Glutamatergic neuron (in vitro differentiated cells): ENCODE measurements at regions not wholly inside any gene's neighbourhood (a gene's known extent, or its start where the extent isn't known, plus 50 kb on each side); places are given as distances from the start of the nearest gene placed in this dataset.

Experiments used
- DNase-seq: peaks from one replicate; pipeline ENCODE4 v3.0.0; 2022
- H3K27ac Mint-ChIP-seq: one replicate; pipeline ENCODE4 v1.8.0; 2020; ENCODE audit warnings: mild to moderate bottlenecking, mixed read lengths, inconsistent platforms; ENCODE audit not compliant: unreplicated experiment
- H3K27me3 Mint-ChIP-seq: one replicate; pipeline ENCODE4 v1.8.0; 2020; ENCODE audit warnings: mild to moderate bottlenecking, moderate library complexity, mixed read lengths, inconsistent platforms; ENCODE audit not compliant: unreplicated experiment
- H3K36me3 Mint-ChIP-seq: one replicate; pipeline ENCODE4 v1.8.0; 2020; ENCODE audit warnings: mild to moderate bottlenecking, mixed read lengths, inconsistent platforms; ENCODE audit not compliant: unreplicated experiment
- H3K4me1 Mint-ChIP-seq: one replicate; pipeline ENCODE4 v1.8.0; 2020; ENCODE audit warnings: mild to moderate bottlenecking, low read depth, mixed read lengths, inconsistent platforms; ENCODE audit not compliant: unreplicated experiment
- H3K4me3 Mint-ChIP-seq: one replicate; pipeline ENCODE4 v1.8.0; 2020; ENCODE audit warnings: mild to moderate bottlenecking, mixed read lengths, inconsistent platforms; ENCODE audit not compliant: unreplicated experiment
- H3K9me3 Mint-ChIP-seq: one replicate; pipeline ENCODE4 v1.8.0; 2020; ENCODE audit warnings: mild to moderate bottlenecking, moderate library complexity, mixed read lengths, inconsistent platforms; ENCODE audit not compliant: unreplicated experiment
- TF ChIP-seq, protein P1 (sequence below): fragments of 200-600 bp; sonication (generic); IDR thresholded peaks from one replicate; pipeline ENCODE4 v1.5.0; 2021; ENCODE audit not compliant: partially characterized antibody, unreplicated experiment

- no peaks in the 10 kb centered on the region for H3K27me3 Mint-ChIP-seq
- no peak overlapping the region for H3K27ac Mint-ChIP-seq
- H3K9me3 Mint-ChIP-seq, result no peaks in the 10 kb centered on the region
Measured at GRCh38 chr18:34640276-34640675, 69.8 kb upstream of the DTNA start.

GRCh38 chr18:34643989-34644388 is 66.1 kb upstream of the DTNA start:
- TF ChIP-seq, protein P1, sequence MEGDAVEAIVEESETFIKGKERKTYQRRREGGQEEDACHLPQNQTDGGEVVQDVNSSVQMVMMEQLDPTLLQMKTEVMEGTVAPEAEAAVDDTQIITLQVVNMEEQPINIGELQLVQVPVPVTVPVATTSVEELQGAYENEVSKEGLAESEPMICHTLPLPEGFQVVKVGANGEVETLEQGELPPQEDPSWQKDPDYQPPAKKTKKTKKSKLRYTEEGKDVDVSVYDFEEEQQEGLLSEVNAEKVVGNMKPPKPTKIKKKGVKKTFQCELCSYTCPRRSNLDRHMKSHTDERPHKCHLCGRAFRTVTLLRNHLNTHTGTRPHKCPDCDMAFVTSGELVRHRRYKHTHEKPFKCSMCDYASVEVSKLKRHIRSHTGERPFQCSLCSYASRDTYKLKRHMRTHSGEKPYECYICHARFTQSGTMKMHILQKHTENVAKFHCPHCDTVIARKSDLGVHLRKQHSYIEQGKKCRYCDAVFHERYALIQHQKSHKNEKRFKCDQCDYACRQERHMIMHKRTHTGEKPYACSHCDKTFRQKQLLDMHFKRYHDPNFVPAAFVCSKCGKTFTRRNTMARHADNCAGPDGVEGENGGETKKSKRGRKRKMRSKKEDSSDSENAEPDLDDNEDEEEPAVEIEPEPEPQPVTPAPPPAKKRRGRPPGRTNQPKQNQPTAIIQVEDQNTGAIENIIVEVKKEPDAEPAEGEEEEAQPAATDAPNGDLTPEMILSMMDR, result no peak
- Mint-ChIP-seq H3K27ac (no peak overlapping the region), H3K36me3 (no peaks in the 10 kb centered on the region), H3K9me3 (peaks cover under 1% of the 10 kb centered on the region), H3K4me1 (no peaks in the 10 kb centered on the region), H3K27me3 (no peaks in the 10 kb centered on the region), H3K4me3 (no peak overlapping the region)
- DNase-seq, result no peak

More at GRCh38 chr18:34640276-34640675, 69.8 kb upstream of the DTNA start:
- no peak for DNase-seq
- TF ChIP-seq, protein P1, result no peak
- H3K36me3 Mint-ChIP-seq, result no peaks in the 10 kb centered on the region
- no peaks in the 10 kb centered on the region for H3K4me1 Mint-ChIP-seq
- no peak overlapping the region for H3K4me3 Mint-ChIP-seq

- Mint-ChIP-seq H3K4me3 (no peak overlapping the region), H3K36me3 (no peaks in the 10 kb centered on the region), H3K9me3 (peaks cover 2% of the 10 kb centered on the region), H3K27me3 (no peaks in the 10 kb centered on the region), H3K27ac (no peak overlapping the region), H3K4me1 (no peaks in the 10 kb centered on the region)
- TF ChIP-seq, protein P1, result no peak
- DNase-seq, result no peak
Measured at GRCh38 chr18:34647251-34647650, 62.8 kb upstream of the DTNA start.

GRCh38 chr18:34648269-34648985 is 61.7 kb upstream of the DTNA start:
- TF ChIP-seq, protein P1, result no peak

DNA sequence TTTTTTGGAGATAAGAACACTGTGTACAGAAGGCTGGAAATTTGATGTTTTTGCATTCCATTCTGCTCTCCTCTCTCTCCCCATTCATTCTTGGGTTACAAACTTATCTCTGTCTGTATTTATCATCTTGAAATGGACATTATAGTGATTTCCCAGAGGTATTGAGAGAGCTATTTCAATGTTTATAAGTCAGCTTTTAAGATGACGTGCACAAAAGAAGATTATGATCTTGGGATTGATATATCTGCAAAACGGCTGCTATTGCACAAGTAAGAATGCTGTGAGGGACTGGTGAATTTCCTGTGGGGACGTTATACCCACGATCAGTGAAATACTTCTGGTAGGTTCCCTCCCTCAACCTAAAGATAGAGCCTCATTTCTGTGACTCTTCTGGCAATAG is 61.0 kb upstream of the DTNA start:
- Mint-ChIP-seq H3K36me3 (no peaks in the 10 kb centered on the region), H3K9me3 (peaks cover 2% of the 10 kb centered on the region), H3K27ac (no peak overlapping the region), H3K27me3 (no peaks in the 10 kb centered on the region), H3K4me1 (no peaks in the 10 kb centered on the region), H3K4me3 (no peak overlapping the region)
- TF ChIP-seq, protein P1, result no peak
- no peak for DNase-seq

More at GRCh38 chr18:34648269-34648985, 61.7 kb upstream of the DTNA start:
- H3K9me3 Mint-ChIP-seq, result peaks cover 2% of the 10 kb centered on the region
- no peaks in the 10 kb centered on the region for H3K4me1 Mint-ChIP-seq
- no peak overlapping the region for H3K4me3 Mint-ChIP-seq
- H3K36me3 Mint-ChIP-seq, result no peaks in the 10 kb centered on the region
- H3K27me3 Mint-ChIP-seq, result no peaks in the 10 kb centered on the region
- no peak for DNase-seq
- no peak overlapping the region for H3K27ac Mint-ChIP-seq
